HG03196 (cell line): ENCODE measurements at regions not wholly inside any gene's neighbourhood (a gene's known extent, or its start where the extent isn't known, plus 50 kb on each side); places are given as distances from the start of the nearest gene placed in this dataset.
"Not testable (repeated sequence)": the region's sequence is repeated elsewhere in the genome, so short reads cannot be mapped to it uniquely, and the experiment has no call there.

ENCODE experiments used
- ATAC-seq: cut with Tn5 transposase; IDR thresholded peaks from one replicate; pipeline ENCODE4 v1.9.1; 2021; ENCODE audit not compliant: unreplicated experiment

- ATAC-seq = not testable (repeated sequence)
These were observed 217.2 kb downstream of the SEC23IP start for GRCh38 chr10:120109725-120110124.

- no peak for ATAC-seq
These were observed 217.7 kb downstream of the SEC23IP start for GRCh38 chr10:120110196-120110595.

- ATAC-seq = no peak
These were observed 219.1 kb downstream of the SEC23IP start for GRCh38 chr10:120111628-120112027.

GRCh38 chr10:120112809-120113208 is 220.3 kb downstream of the SEC23IP start:
- no peak for ATAC-seq

- no peak for ATAC-seq
These were observed 223.4 kb downstream of the SEC23IP start for GRCh38 chr10:120115959-120116358.

GRCh38 chr10:120121768-120122167 is 229.2 kb downstream of the SEC23IP start:
- no peak for ATAC-seq

GRCh38 chr10:120131183-120131582 is 238.7 kb downstream of the SEC23IP start:
- ATAC-seq = no peak

- no peak for ATAC-seq
These were observed 240.3 kb downstream of the SEC23IP start for GRCh38 chr10:120132811-120133210.

- ATAC-seq = no peak
These were observed 246.2 kb downstream of the SEC23IP start for GRCh38 chr10:120138689-120139088.

- ATAC-seq = no peak
These were observed 252.6 kb downstream of the SEC23IP start for GRCh38 chr10:120145107-120145506.

GRCh38 chr10:120156614-120157274 is 264.2 kb downstream of the SEC23IP start:
- no peak for ATAC-seq

- no peak for ATAC-seq
These were observed 268.6 kb downstream of the SEC23IP start for GRCh38 chr10:120161111-120161510.

- ATAC-seq = no peak
These were observed 269.9 kb downstream of the SEC23IP start for GRCh38 chr10:120162471-120162870.

- no peak for ATAC-seq
These were observed 279.8 kb downstream of the SEC23IP start for GRCh38 chr10:120172356-120172755.

- no peak for ATAC-seq
These were observed 282.0 kb downstream of the SEC23IP start for GRCh38 chr10:120174491-120174890.

GRCh38 chr10:120177330-120177729 is 279.7 kb upstream of the PLPP4 start:
- ATAC-seq = no peak

GRCh38 chr10:120180160-120180559 is 276.9 kb upstream of the PLPP4 start:
- ATAC-seq = no peak

GRCh38 chr10:120181154-120181553 is 275.9 kb upstream of the PLPP4 start:
- ATAC-seq = no peak

- ATAC-seq = no peak
These were observed 274.6 kb upstream of the PLPP4 start for GRCh38 chr10:120182431-120182830.

GRCh38 chr10:120183546-120183945 is 273.5 kb upstream of the PLPP4 start:
- ATAC-seq = no peak

- no peak for ATAC-seq
These were observed 272.3 kb upstream of the PLPP4 start for GRCh38 chr10:120184547-120185337.

- no peak for ATAC-seq
These were observed 270.5 kb upstream of the PLPP4 start for GRCh38 chr10:120186506-120186905.
